ENCODE measurements at regions not wholly inside any gene's neighbourhood (a gene's known extent, or its start where the extent isn't known, plus 50 kb on each side); places are given as distances from the start of the nearest gene placed in this dataset.
A peak's percentile ranks its signal among the peaks of the same experiment; 100 is the strongest.

DNA sequence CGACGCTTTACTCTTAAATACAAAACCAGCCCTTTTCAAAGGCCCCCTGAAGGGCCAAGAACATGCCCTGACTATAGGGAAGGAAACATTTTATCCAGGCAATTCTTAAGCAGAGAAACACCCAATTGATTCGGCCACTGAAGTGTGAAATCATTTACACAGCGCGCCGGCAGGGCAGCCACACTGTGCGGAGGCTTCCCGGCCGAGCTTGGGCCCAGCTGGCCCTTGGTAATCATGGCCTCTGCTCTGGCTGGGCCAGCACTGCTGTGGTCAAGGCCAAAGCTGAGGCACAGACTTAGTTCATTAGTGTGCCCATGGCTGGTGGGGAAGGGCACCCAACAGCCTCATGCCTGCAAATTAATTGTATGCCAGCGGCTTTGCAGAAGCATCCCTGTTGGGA, 143.7 kb upstream of the HABP2 start:
- Histone ChIP-seq H2BK15ac (replicated peaks; ENCODE audit: low read depth) (no peak overlapping the region), H2AK5ac (ENCODE audit: low read length) (no peak overlapping the region), H3K27me3 (ENCODE audit: insufficient read depth, low read length, poor library complexity) (no peaks in the 10 kb centered on the region), H2BK120ac (ENCODE audit: low read depth, low read length) (no peak overlapping the region), H3K4me2 (ENCODE audit: low read length) (no peak overlapping the region), H3K4ac (ENCODE audit: low read depth, low read length) (no peak overlapping the region), H3K36me3 (ENCODE audit: control insufficient read depth, insufficient read depth, low read length) (no peaks in the 10 kb centered on the region), H3K4me3 (ENCODE audit: low read length) (no peak overlapping the region), H3K4me1 (ENCODE audit: control insufficient read depth, low read depth, low read length) (peaks cover 12% of the 10 kb centered on the region), H3K56ac (ENCODE audit: low read length) (no peak overlapping the region), H3K79me2 (ENCODE audit: control insufficient read depth, insufficient read depth, low read length) (no peaks in the 10 kb centered on the region), H3K79me1 (ENCODE audit: low read length) (no peaks in the 10 kb centered on the region), H3K18ac (ENCODE audit: low read length) (no peak overlapping the region), H3K23ac (ENCODE audit: low read length) (no peak overlapping the region), H4K5ac (ENCODE audit: low read length) (no peak overlapping the region), H2BK5ac (ENCODE audit: low read length) (no peak overlapping the region), H3K27ac (ENCODE audit: low read depth, low read length) (no peak overlapping the region), H3K9ac (ENCODE audit: low read length) (no peak overlapping the region), H4K8ac (ENCODE audit: low read depth, low read length) (no peak overlapping the region)
- DNase-seq = no peak
- no CpG with 5 or more reads among the region's 10 CpGs for WGBS (ENCODE audit: extremely low coverage, insufficient coverage, low lambda C conversion rate)

DNA sequence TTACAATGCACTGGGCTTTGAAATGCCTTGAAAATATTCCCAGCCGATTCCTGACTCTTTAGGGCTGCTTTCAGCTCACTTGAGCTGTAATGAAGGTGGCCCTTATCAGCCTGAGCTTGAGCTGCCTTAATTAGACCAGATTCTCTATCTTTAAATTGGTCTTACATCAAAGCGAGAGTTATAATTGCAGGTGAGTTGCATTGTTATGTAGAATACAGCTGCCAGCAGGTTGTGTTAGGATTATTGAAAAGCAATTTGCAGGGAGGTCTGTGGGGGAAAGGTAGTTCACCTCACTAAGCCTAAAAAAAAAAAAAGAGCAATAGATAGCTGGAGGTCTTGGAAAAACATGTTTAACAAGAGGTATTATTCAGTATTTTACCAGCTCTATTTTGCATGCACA, 142.2 kb upstream of the HABP2 start:
- Histone ChIP-seq H3K36me3 (ENCODE audit: control insufficient read depth, insufficient read depth, low read length) (no peaks in the 10 kb centered on the region), H2BK120ac (ENCODE audit: low read depth, low read length) (no peak overlapping the region), H3K18ac (ENCODE audit: low read length) (no peak overlapping the region), H4K8ac (ENCODE audit: low read depth, low read length) (no peak overlapping the region), H3K4ac (ENCODE audit: low read depth, low read length) (no peak overlapping the region), H4K5ac (ENCODE audit: low read length) (no peak overlapping the region), H3K23ac (ENCODE audit: low read length) (no peak overlapping the region), H3K27ac (ENCODE audit: low read depth, low read length) (no peak overlapping the region), H2AK5ac (ENCODE audit: low read length) (no peak overlapping the region), H3K4me2 (ENCODE audit: low read length) (no peak overlapping the region), H3K9ac (ENCODE audit: low read length) (no peak overlapping the region), H3K79me2 (ENCODE audit: control insufficient read depth, insufficient read depth, low read length) (no peaks in the 10 kb centered on the region), H3K27me3 (ENCODE audit: insufficient read depth, low read length, poor library complexity) (no peaks in the 10 kb centered on the region), H3K4me3 (ENCODE audit: low read length) (no peak overlapping the region), H2BK15ac (replicated peaks; ENCODE audit: low read depth) (no peak overlapping the region), H3K56ac (ENCODE audit: low read length) (no peak overlapping the region), H3K79me1 (ENCODE audit: low read length) (no peaks in the 10 kb centered on the region), H3K4me1 (ENCODE audit: control insufficient read depth, low read depth, low read length) (peaks cover 12% of the 10 kb centered on the region), H2BK5ac (ENCODE audit: low read length) (no peak overlapping the region)
- DNase-seq = peak; percentile 68
- no CpG with 5 or more reads among the region's 2 CpGs for WGBS (ENCODE audit: extremely low coverage, insufficient coverage, low lambda C conversion rate)

DNA sequence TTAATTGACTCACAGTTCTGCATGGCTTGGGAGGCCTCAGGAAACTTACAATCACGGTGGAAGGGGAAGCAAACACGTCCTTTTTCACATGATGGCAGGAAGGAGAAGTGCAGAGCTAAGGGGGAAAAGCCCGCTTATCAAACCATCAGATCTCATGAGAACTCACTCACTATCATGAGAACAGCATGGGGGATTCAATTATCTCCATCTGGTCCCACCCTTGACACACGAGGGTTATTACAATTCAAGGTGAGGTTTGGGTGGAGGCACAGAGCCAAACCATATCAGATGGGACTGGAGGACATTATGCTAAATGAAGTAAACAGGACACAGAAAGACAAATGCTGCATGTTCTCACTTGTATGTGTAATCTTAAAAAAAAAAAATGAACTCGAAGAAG, 141.4 kb upstream of the HABP2 start:
- H4K8ac ChIP-seq (ENCODE audit: low read depth, low read length) = no peak overlapping the region
- DNase-seq = peak; percentile 60
- H3K79me1 ChIP-seq (ENCODE audit: low read length) = no peaks in the 10 kb centered on the region
- no peak overlapping the region for H3K4ac ChIP-seq (ENCODE audit: low read depth, low read length)
- H3K56ac ChIP-seq (ENCODE audit: low read length) = no peak overlapping the region
- H3K4me3 ChIP-seq (ENCODE audit: low read length) = no peak overlapping the region
- no CpG with 5 or more reads among the region's 5 CpGs for WGBS (ENCODE audit: extremely low coverage, insufficient coverage, low lambda C conversion rate)
- H2AK5ac ChIP-seq (ENCODE audit: low read length) = no peak overlapping the region
- peaks cover 12% of the 10 kb centered on the region for H3K4me1 ChIP-seq (ENCODE audit: control insufficient read depth, low read depth, low read length)
- H3K9ac ChIP-seq (ENCODE audit: low read length) = no peak overlapping the region
- no peak overlapping the region for H3K18ac ChIP-seq (ENCODE audit: low read length)
- no peak overlapping the region for H2BK120ac ChIP-seq (ENCODE audit: low read depth, low read length)
- no peaks in the 10 kb centered on the region for H3K36me3 ChIP-seq (ENCODE audit: control insufficient read depth, insufficient read depth, low read length)
- H3K4me2 ChIP-seq (ENCODE audit: low read length) = no peak overlapping the region
- no peak overlapping the region for H4K5ac ChIP-seq (ENCODE audit: low read length)
- peak overlapping the region; percentile 55 for H3K27ac ChIP-seq (ENCODE audit: low read depth, low read length)
- no peak overlapping the region for H2BK15ac ChIP-seq (replicated peaks; ENCODE audit: low read depth)
- no peaks in the 10 kb centered on the region for H3K79me2 ChIP-seq (ENCODE audit: control insufficient read depth, insufficient read depth, low read length)
- H3K27me3 ChIP-seq (ENCODE audit: insufficient read depth, low read length, poor library complexity) = no peaks in the 10 kb centered on the region
- no peak overlapping the region for H3K23ac ChIP-seq (ENCODE audit: low read length)
- no peak overlapping the region for H2BK5ac ChIP-seq (ENCODE audit: low read length)

DNA sequence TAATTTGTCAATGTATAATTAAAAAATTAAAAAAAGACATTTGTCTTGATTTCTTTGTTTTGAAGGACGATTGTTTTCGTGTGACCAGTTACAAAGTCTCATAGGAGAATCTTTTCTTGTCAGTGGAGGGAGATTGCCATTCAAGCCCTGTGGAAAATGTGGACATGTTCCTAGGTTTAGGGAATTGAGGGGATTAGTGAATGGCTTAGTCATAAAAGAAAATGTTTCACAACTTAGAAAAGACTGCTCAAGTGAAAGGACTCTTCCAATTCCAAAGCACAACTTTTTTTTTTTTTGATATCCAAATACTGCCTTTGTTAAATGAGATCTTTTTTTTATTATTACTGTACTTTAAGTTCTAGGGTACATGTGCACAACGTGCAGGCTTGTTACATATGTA, 140.7 kb upstream of the HABP2 start:
- Histone ChIP-seq H4K5ac (ENCODE audit: low read length) (no peak overlapping the region), H2BK15ac (replicated peaks; ENCODE audit: low read depth) (no peak overlapping the region), H2BK120ac (ENCODE audit: low read depth, low read length) (no peak overlapping the region), H3K79me1 (ENCODE audit: low read length) (no peaks in the 10 kb centered on the region), H3K18ac (ENCODE audit: low read length) (no peak overlapping the region), H3K4ac (ENCODE audit: low read depth, low read length) (no peak overlapping the region), H3K4me3 (ENCODE audit: low read length) (no peak overlapping the region), H3K36me3 (ENCODE audit: control insufficient read depth, insufficient read depth, low read length) (no peaks in the 10 kb centered on the region), H2BK5ac (ENCODE audit: low read length) (no peak overlapping the region), H3K27ac (ENCODE audit: low read depth, low read length) (no peak overlapping the region), H2AK5ac (ENCODE audit: low read length) (no peak overlapping the region), H3K79me2 (ENCODE audit: control insufficient read depth, insufficient read depth, low read length) (no peaks in the 10 kb centered on the region), H3K23ac (ENCODE audit: low read length) (no peak overlapping the region), H3K4me2 (ENCODE audit: low read length) (no peak overlapping the region), H3K4me1 (ENCODE audit: control insufficient read depth, low read depth, low read length) (peaks cover 12% of the 10 kb centered on the region), H4K8ac (ENCODE audit: low read depth, low read length) (no peak overlapping the region), H3K9ac (ENCODE audit: low read length) (no peak overlapping the region), H3K56ac (ENCODE audit: low read length) (no peak overlapping the region), H3K27me3 (ENCODE audit: insufficient read depth, low read length, poor library complexity) (no peaks in the 10 kb centered on the region)
- DNase-seq = no peak
- no CpG with 5 or more reads among the region's 3 CpGs for WGBS (ENCODE audit: extremely low coverage, insufficient coverage, low lambda C conversion rate)

DNA sequence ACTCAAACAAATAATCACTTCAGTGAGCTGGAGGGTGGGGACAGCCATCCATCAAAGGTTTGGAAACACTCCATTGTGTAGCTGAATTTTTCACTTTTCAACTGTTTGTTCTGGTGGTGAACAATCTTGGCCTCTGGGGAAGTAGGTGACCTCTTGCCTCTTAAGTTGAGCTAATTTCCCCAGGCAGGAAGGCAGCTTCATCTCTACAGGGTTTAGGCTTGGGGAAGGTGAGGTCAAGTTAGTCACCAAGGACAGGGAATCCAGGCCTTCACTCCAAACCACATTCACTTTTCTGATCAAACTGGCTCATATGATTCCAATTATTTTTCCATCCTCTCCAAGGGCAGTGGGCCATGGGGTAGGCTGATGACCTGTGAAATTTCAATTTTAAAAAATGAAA, 138.3 kb upstream of the HABP2 start:
- Histone ChIP-seq H3K23ac (ENCODE audit: low read length) (no peak overlapping the region), H4K8ac (ENCODE audit: low read depth, low read length) (no peak overlapping the region), H3K4me3 (ENCODE audit: low read length) (no peak overlapping the region), H4K5ac (ENCODE audit: low read length) (no peak overlapping the region), H3K4ac (ENCODE audit: low read depth, low read length) (no peak overlapping the region), H3K18ac (ENCODE audit: low read length) (no peak overlapping the region), H2BK15ac (replicated peaks; ENCODE audit: low read depth) (no peak overlapping the region), H2AK5ac (ENCODE audit: low read length) (no peak overlapping the region), H3K9ac (ENCODE audit: low read length) (no peak overlapping the region), H2BK120ac (ENCODE audit: low read depth, low read length) (no peak overlapping the region), H3K56ac (ENCODE audit: low read length) (no peak overlapping the region), H3K79me2 (ENCODE audit: control insufficient read depth, insufficient read depth, low read length) (no peaks in the 10 kb centered on the region), H3K36me3 (ENCODE audit: control insufficient read depth, insufficient read depth, low read length) (no peaks in the 10 kb centered on the region), H3K27me3 (ENCODE audit: insufficient read depth, low read length, poor library complexity) (no peaks in the 10 kb centered on the region), H2BK5ac (ENCODE audit: low read length) (no peak overlapping the region), H3K4me2 (ENCODE audit: low read length) (no peak overlapping the region), H3K4me1 (ENCODE audit: control insufficient read depth, low read depth, low read length) (peaks cover 12% of the 10 kb centered on the region), H3K79me1 (ENCODE audit: low read length) (no peaks in the 10 kb centered on the region), H3K27ac (ENCODE audit: low read depth, low read length) (no peak overlapping the region)
- DNase-seq = no peak

DNA sequence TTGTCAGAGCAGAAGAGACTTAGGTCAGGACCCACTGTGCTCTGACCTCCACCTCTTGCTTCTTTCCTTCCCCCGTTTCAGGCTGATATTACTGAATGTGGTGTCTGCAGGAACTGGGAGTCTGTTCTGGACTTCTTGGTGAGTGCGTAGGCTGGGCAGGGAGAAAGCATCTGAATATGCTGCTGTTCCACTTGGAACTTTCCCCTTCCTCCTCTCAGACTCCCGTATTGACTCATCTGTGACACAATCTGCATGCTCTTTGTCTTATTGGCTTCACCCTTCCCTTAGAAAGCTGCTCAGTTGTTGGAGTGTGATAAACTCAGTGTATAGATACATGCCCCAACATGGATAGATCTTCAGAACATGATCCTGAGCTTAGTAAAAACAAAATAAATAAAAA, 137.6 kb upstream of the HABP2 start:
- Histone ChIP-seq H3K18ac (ENCODE audit: low read length) (no peak overlapping the region), H3K79me2 (ENCODE audit: control insufficient read depth, insufficient read depth, low read length) (no peaks in the 10 kb centered on the region), H2BK5ac (ENCODE audit: low read length) (no peak overlapping the region), H3K27me3 (ENCODE audit: insufficient read depth, low read length, poor library complexity) (no peaks in the 10 kb centered on the region), H3K23ac (ENCODE audit: low read length) (no peak overlapping the region), H3K56ac (ENCODE audit: low read length) (no peak overlapping the region), H4K5ac (ENCODE audit: low read length) (no peak overlapping the region), H2AK5ac (ENCODE audit: low read length) (no peak overlapping the region), H3K36me3 (ENCODE audit: control insufficient read depth, insufficient read depth, low read length) (no peaks in the 10 kb centered on the region), H3K4me2 (ENCODE audit: low read length) (no peak overlapping the region), H2BK120ac (ENCODE audit: low read depth, low read length) (no peak overlapping the region), H3K9ac (ENCODE audit: low read length) (no peak overlapping the region), H3K4me3 (ENCODE audit: low read length) (no peak overlapping the region), H4K8ac (ENCODE audit: low read depth, low read length) (no peak overlapping the region), H3K79me1 (ENCODE audit: low read length) (no peaks in the 10 kb centered on the region), H2BK15ac (replicated peaks; ENCODE audit: low read depth) (no peak overlapping the region), H3K4ac (ENCODE audit: low read depth, low read length) (no peak overlapping the region), H3K4me1 (ENCODE audit: control insufficient read depth, low read depth, low read length) (peaks cover 9% of the 10 kb centered on the region), H3K27ac (ENCODE audit: low read depth, low read length) (no peak overlapping the region)
- no CpG with 5 or more reads among the region's 3 CpGs for WGBS (ENCODE audit: extremely low coverage, insufficient coverage, low lambda C conversion rate)
- DNase-seq = no peak

All from mesendoderm (in vitro differentiated cells).